Calu3 (cell line): ENCODE measurements at regions not wholly inside any gene's neighbourhood (a gene's known extent, or its start where the extent isn't known, plus 50 kb on each side); places are given as distances from the start of the nearest gene placed in this dataset.

ENCODE experiments used
- BruUV-seq: library from RNA; stranded (reverse); fragments of 400-500 nt; replicated peaks from 2 replicates; lab custom pipeline; 2021; lab: Mats Ljungman, UMichigan
- CTCF ChIA-PET: fragments of 300-600 bp; sonication (Branson Sonifier 250); formaldehyde crosslinking; loops from one replicate; lab custom pipeline; 2022; ENCODE audit warnings: antibody characterized with exemption; lab: Charles Lee
- DNase-seq: peaks from one replicate; pipeline ENCODE4 v3.0.0; 2022
- H3K27ac Mint-ChIP-seq: one replicate; pipeline ENCODE4 v1.8.0; 2022; ENCODE audit warnings: mixed read lengths; ENCODE audit not compliant: unreplicated experiment
- H3K27me3 Mint-ChIP-seq: one replicate; pipeline ENCODE4 v1.8.0; 2022; ENCODE audit warnings: mixed read lengths; ENCODE audit not compliant: unreplicated experiment
- H3K36me3 Mint-ChIP-seq: one replicate; pipeline ENCODE4 v1.8.0; 2022; ENCODE audit warnings: mild to moderate bottlenecking, moderate library complexity, mixed read lengths; ENCODE audit not compliant: insufficient read depth, unreplicated experiment
- H3K4me1 Mint-ChIP-seq: one replicate; pipeline ENCODE4 v1.8.0; 2022; ENCODE audit warnings: mild to moderate bottlenecking, low read depth, mixed read lengths; ENCODE audit not compliant: unreplicated experiment
- H3K4me3 Mint-ChIP-seq: one replicate; pipeline ENCODE4 v1.8.0; 2022; ENCODE audit warnings: mild to moderate bottlenecking, low read depth, moderate library complexity, mixed read lengths; ENCODE audit not compliant: unreplicated experiment
- H3K9me3 Mint-ChIP-seq: one replicate; pipeline ENCODE4 v1.8.0; 2022; ENCODE audit warnings: low read depth, mixed read lengths; ENCODE audit not compliant: unreplicated experiment
- intact Hi-C: fragments of 100-400 bp; cut with micrococcal nuclease; formaldehyde crosslinking; loops from one replicate; pipeline ENCODE4 v1.10.0; 2022; ENCODE audit not compliant: unreplicated experiment
- TF ChIP-seq, protein P1 (sequence below): fragments of 200-600 bp; IDR thresholded peaks from one replicate; pipeline ENCODE4 v1.8.0; 2022; ENCODE audit warnings: antibody characterized with exemption; ENCODE audit not compliant: unreplicated experiment

- H3K27ac Mint-ChIP-seq: no peak overlapping the region
- H3K27me3 Mint-ChIP-seq: no peaks in the 10 kb centered on the region
- no peaks in the 10 kb centered on the region for H3K36me3 Mint-ChIP-seq
- H3K4me3 Mint-ChIP-seq: no peak overlapping the region
- CTCF ChIA-PET: no interaction called here
- H3K9me3 Mint-ChIP-seq: no peaks in the 10 kb centered on the region
- BruUV-seq: no TSS peak
- H3K4me1 Mint-ChIP-seq: peaks cover 11% of the 10 kb centered on the region
- TF ChIP-seq, protein P1, sequence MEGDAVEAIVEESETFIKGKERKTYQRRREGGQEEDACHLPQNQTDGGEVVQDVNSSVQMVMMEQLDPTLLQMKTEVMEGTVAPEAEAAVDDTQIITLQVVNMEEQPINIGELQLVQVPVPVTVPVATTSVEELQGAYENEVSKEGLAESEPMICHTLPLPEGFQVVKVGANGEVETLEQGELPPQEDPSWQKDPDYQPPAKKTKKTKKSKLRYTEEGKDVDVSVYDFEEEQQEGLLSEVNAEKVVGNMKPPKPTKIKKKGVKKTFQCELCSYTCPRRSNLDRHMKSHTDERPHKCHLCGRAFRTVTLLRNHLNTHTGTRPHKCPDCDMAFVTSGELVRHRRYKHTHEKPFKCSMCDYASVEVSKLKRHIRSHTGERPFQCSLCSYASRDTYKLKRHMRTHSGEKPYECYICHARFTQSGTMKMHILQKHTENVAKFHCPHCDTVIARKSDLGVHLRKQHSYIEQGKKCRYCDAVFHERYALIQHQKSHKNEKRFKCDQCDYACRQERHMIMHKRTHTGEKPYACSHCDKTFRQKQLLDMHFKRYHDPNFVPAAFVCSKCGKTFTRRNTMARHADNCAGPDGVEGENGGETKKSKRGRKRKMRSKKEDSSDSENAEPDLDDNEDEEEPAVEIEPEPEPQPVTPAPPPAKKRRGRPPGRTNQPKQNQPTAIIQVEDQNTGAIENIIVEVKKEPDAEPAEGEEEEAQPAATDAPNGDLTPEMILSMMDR: no peak
- intact Hi-C loops: no loop called here
- no peak for DNase-seq
Measured at GRCh38 chr1:221032637-221033280, 153.5 kb downstream of the HLX start.

- no peaks in the 10 kb centered on the region for H3K27me3 Mint-ChIP-seq
- no peak overlapping the region for H3K4me3 Mint-ChIP-seq
- no peaks in the 10 kb centered on the region for H3K9me3 Mint-ChIP-seq
- DNase-seq: no peak
- intact Hi-C loops: no loop called here
- H3K4me1 Mint-ChIP-seq: peaks cover 11% of the 10 kb centered on the region
- H3K27ac Mint-ChIP-seq: no peak overlapping the region
- no peaks in the 10 kb centered on the region for H3K36me3 Mint-ChIP-seq
- CTCF ChIA-PET: no interaction called here
- BruUV-seq: no TSS peak
- TF ChIP-seq, protein P1: no peak
Measured at GRCh38 chr1:221035662-221036153, 156.5 kb downstream of the HLX start.

DNA sequence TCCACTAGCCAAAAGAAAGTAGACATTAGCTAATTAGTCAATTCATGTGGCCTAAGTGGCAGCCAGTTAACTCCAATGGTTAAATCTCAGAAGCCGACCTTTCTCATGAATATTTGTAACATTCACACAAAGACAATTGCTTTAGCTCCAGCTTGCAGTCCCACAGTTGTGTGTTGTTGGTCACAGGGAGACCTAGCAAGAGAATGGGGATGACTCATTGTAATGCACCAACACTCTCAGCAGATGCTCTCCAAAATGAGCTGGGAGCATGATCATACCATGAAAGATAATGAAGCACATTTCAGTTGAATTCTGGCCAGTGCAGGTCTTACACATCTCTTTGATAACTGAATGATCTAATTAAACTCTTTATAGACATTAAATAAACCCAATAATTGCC is 160.4 kb downstream of the HLX start:
- Mint-ChIP-seq H3K9me3 (no peaks in the 10 kb centered on the region), H3K27ac (no peak overlapping the region), H3K4me1 (peaks cover 11% of the 10 kb centered on the region), H3K36me3 (no peaks in the 10 kb centered on the region), H3K27me3 (no peaks in the 10 kb centered on the region), H3K4me3 (no peak overlapping the region)
- DNase-seq: no peak
- no TSS peak for BruUV-seq
- CTCF ChIA-PET: no interaction called here
- intact Hi-C loops: no loop called here
- TF ChIP-seq, protein P1: no peak

GRCh38 chr1:221040101-221040500 is 160.9 kb downstream of the HLX start:
- CTCF ChIA-PET: no interaction called here
- Mint-ChIP-seq H3K4me3 (no peak overlapping the region), H3K4me1 (peaks cover 9% of the 10 kb centered on the region), H3K36me3 (no peaks in the 10 kb centered on the region), H3K9me3 (no peaks in the 10 kb centered on the region), H3K27me3 (no peaks in the 10 kb centered on the region), H3K27ac (no peak overlapping the region)
- intact Hi-C loops: no loop called here
- DNase-seq: no peak
- no TSS peak for BruUV-seq
- TF ChIP-seq, protein P1: no peak
